PC-9 (cell line): ENCODE measurements at regions not wholly inside any gene's neighbourhood (a gene's known extent, or its start where the extent isn't known, plus 50 kb on each side); places are given as distances from the start of the nearest gene placed in this dataset.

ENCODE experiments used
- BruUV-seq: library from RNA; stranded (reverse); fragments of 400-500 nt; replicated peaks from 2 replicates; lab custom pipeline; 2021; lab: Mats Ljungman, UMichigan
- CTCF ChIA-PET: fragments of 300-600 bp; sonication (Branson Sonifier 250); formaldehyde crosslinking; loops from one replicate; lab custom pipeline; 2022; ENCODE audit warnings: antibody characterized with exemption; lab: Charles Lee
- POLR2A ChIA-PET: fragments of 300-600 bp; sonication (Branson Sonifier 250); formaldehyde crosslinking; loops from one replicate; lab custom pipeline; 2022; ENCODE audit warnings: antibody characterized with exemption; ENCODE audit not compliant: unreplicated experiment; lab: Charles Lee
- DNase-seq, 2 experiments: peaks; one replicate each; pipeline versions ENCODE4 v3.0.0 to v3.0.0-alpha.2; 2015 to 2022; ENCODE audit warnings: mixed read lengths in 1 of 2
- H2AFZ ChIP-seq: fragments of 200-600 bp; sonication (generic); 2 replicates; pipeline ENCODE4 v1.8.1; 2017; ENCODE audit warnings: antibody characterized with exemption
- H3F3A ChIP-seq: fragments of 200-600 bp; sonication (generic); 2 replicates; pipeline ENCODE4 v1.8.1; 2017; ENCODE audit warnings: antibody characterized with exemption, mild to moderate bottlenecking, low read depth; ENCODE audit not compliant: insufficient read depth
- H3K27ac ChIP-seq: fragments of 200-600 bp; sonication (generic); 2 replicates; pipeline ENCODE4 v1.6.1; 2016; ENCODE audit warnings: mixed run types
- H3K27me3 ChIP-seq: fragments of 200-600 bp; sonication (generic); 2 replicates; pipeline ENCODE4 v1.6.1; 2016; ENCODE audit warnings: low read depth, mixed run types; ENCODE audit not compliant: insufficient read depth
- H3K36me3 ChIP-seq: fragments of 200-600 bp; sonication (generic); 2 replicates; pipeline ENCODE4 v1.6.1; 2016; ENCODE audit warnings: low read depth, mixed run types
- H3K4me1 ChIP-seq: fragments of 200-600 bp; sonication (generic); replicated peaks from 2 replicates; pipeline ENCODE4 v1.6.1; 2016; ENCODE audit warnings: mixed run types; ENCODE audit not compliant: insufficient read depth
- H3K4me2 ChIP-seq: fragments of 200-600 bp; sonication (generic); 2 replicates; pipeline ENCODE4 v1.6.1; 2017; ENCODE audit warnings: mixed run types
- H3K4me3 ChIP-seq: fragments of 200-600 bp; sonication (generic); 2 replicates; pipeline ENCODE4 v1.6.1; 2016; ENCODE audit warnings: mixed run types
- H3K79me2 ChIP-seq: fragments of 200-600 bp; sonication (generic); 2 replicates; pipeline ENCODE4 v1.6.1; 2017; ENCODE audit warnings: low read depth, mixed run types
- H3K9me2 ChIP-seq: fragments of 200-600 bp; sonication (generic); 2 replicates; pipeline ENCODE4 v1.8.1; 2017; ENCODE audit warnings: mild to moderate bottlenecking; ENCODE audit not compliant: insufficient read depth
- H3K9me3 ChIP-seq: fragments of 200-600 bp; sonication (generic); 2 replicates; pipeline ENCODE4 v1.8.1; 2016; ENCODE audit warnings: low read depth; ENCODE audit not compliant: insufficient read depth
- H4K20me1 ChIP-seq: fragments of 200-600 bp; sonication (generic); 2 replicates; pipeline ENCODE4 v1.8.1; 2017; ENCODE audit not compliant: insufficient read depth
- EZH2 ChIP-seq: fragments of 200-600 bp; sonication (generic); IDR thresholded peaks from 2 replicates; pipeline ENCODE4 v1.8.0; 2017; ENCODE audit warnings: antibody characterized with exemption, low read depth
- intact Hi-C: fragments of 100-400 bp; cut with micrococcal nuclease; formaldehyde crosslinking; loops from one replicate; pipeline ENCODE4 v1.10.0; 2022; ENCODE audit not compliant: unreplicated experiment
- TF ChIP-seq, protein P1 (sequence below): fragments of 200-600 bp; sonication (generic); conservative IDR thresholded peaks from 2 replicates; pipeline ENCODE4 v1.6.1; 2017; ENCODE audit warnings: mixed run types, antibody characterized with exemption, mild to moderate bottlenecking, moderate library complexity

DNA sequence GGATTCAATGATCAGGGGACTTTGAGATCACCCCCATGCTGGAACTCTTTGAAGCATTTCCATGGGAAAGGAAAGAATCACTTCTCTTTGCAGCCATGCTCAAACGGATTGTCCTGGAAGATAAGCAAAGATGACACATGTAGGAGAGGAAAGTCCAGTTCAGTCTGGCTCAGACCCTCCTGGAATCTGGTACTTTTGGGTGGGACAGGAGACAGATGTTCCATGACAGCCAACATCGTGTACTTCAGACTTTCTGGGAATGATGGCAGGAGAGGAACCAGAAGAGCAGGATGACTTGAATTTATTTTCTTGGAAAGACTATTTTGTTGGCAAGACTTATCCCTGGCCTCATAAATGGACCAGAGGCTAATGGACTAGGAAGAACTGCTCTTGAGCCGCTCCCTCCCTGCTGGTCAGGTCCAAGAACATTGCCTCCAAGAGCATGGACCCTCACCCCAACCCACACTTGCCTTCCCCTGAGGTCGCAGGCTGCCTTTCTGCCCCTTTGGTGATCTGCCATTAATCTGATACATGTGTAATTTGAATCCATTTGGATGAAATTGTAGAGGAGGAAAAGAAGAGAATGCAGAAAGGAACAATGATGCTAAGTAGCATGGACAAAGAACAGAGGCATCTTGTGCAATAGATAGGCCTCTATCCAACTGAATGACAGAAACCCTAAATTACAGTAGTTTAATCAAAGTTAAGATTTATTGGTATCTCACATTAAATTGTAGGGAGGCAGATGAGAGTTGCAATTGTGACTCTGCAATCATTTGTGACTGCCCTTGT lies 201.0 kb downstream of the SNX19 start:
- H3K4me1 ChIP-seq: no peaks in the 10 kb centered on the region
- H3K4me2 ChIP-seq: no peak overlapping the region
- no peaks in the 10 kb centered on the region for H4K20me1 ChIP-seq
- ChIA-PET POLR2A (no interaction called here), CTCF (no interaction called here)
- no peaks in the 10 kb centered on the region for H3F3A ChIP-seq
- H3K4me3 ChIP-seq: no peak overlapping the region
- no peaks in the 10 kb centered on the region for H3K36me3 ChIP-seq
- H3K27me3 ChIP-seq: no peaks in the 10 kb centered on the region
- H2AFZ ChIP-seq: no peak overlapping the region
- TF ChIP-seq, protein P1, sequence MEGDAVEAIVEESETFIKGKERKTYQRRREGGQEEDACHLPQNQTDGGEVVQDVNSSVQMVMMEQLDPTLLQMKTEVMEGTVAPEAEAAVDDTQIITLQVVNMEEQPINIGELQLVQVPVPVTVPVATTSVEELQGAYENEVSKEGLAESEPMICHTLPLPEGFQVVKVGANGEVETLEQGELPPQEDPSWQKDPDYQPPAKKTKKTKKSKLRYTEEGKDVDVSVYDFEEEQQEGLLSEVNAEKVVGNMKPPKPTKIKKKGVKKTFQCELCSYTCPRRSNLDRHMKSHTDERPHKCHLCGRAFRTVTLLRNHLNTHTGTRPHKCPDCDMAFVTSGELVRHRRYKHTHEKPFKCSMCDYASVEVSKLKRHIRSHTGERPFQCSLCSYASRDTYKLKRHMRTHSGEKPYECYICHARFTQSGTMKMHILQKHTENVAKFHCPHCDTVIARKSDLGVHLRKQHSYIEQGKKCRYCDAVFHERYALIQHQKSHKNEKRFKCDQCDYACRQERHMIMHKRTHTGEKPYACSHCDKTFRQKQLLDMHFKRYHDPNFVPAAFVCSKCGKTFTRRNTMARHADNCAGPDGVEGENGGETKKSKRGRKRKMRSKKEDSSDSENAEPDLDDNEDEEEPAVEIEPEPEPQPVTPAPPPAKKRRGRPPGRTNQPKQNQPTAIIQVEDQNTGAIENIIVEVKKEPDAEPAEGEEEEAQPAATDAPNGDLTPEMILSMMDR: no peak
- TF ChIP-seq EZH2: no peak
- DNase-seq: no peak
- no peaks in the 10 kb centered on the region for H3K79me2 ChIP-seq
- no peaks in the 10 kb centered on the region for H3K9me3 ChIP-seq
- no peak overlapping the region for H3K27ac ChIP-seq
- intact Hi-C loops: no loop called here
- no peaks in the 10 kb centered on the region for H3K9me2 ChIP-seq
- BruUV-seq: no TSS peak

- Histone ChIP-seq H3K9me3 (no peaks in the 10 kb centered on the region), H2AFZ (no peak overlapping the region), H3K36me3 (no peaks in the 10 kb centered on the region), H3K27ac (no peak overlapping the region), H3K4me2 (no peak overlapping the region), H3K27me3 (no peaks in the 10 kb centered on the region), H3K79me2 (no peaks in the 10 kb centered on the region), H3K4me1 (no peaks in the 10 kb centered on the region), H3K9me2 (no peaks in the 10 kb centered on the region), H4K20me1 (no peaks in the 10 kb centered on the region), H3K4me3 (no peak overlapping the region), H3F3A (no peaks in the 10 kb centered on the region)
- ChIA-PET CTCF (no interaction called here), POLR2A (no interaction called here)
- BruUV-seq: no TSS peak
- DNase-seq: no peak
- intact Hi-C loops: no loop called here
- no peak for TF ChIP-seq EZH2
- TF ChIP-seq, protein P1: no peak
Measured at GRCh38 chr11:130715877-130716220, 200.4 kb downstream of the SNX19 start.

- Histone ChIP-seq H3K9me3 (no peaks in the 10 kb centered on the region), H3K4me2 (no peak overlapping the region), H3K4me1 (no peaks in the 10 kb centered on the region), H4K20me1 (no peaks in the 10 kb centered on the region), H3K27me3 (no peaks in the 10 kb centered on the region), H3K36me3 (no peaks in the 10 kb centered on the region), H3K9me2 (no peaks in the 10 kb centered on the region), H3K27ac (no peak overlapping the region), H2AFZ (no peak overlapping the region), H3K4me3 (no peak overlapping the region), H3F3A (no peaks in the 10 kb centered on the region), H3K79me2 (no peaks in the 10 kb centered on the region)
- CTCF ChIA-PET: interaction anchor here (0.5 kb wide), 1 partner anchor 109 kb away, joined by 3 read pairs; no protein-coding TSS in a partner anchor
- intact Hi-C loops: no loop called here
- POLR2A ChIA-PET: no interaction called here
- no TSS peak for BruUV-seq
- no peak for DNase-seq
- TF ChIP-seq, protein P1: no peak
- TF ChIP-seq EZH2: no peak
Measured at GRCh38 chr11:130718120-130718519, 198.2 kb downstream of the SNX19 start.
